Neural progenitor cell (in vitro differentiated cells): ENCODE measurements at regions not wholly inside any gene's neighbourhood (a gene's known extent, or its start where the extent isn't known, plus 50 kb on each side); places are given as distances from the start of the nearest gene placed in this dataset.

Experiments used
- DNase-seq: peaks from one replicate; pipeline ENCODE4 v3.0.0-alpha.2; 2016; ENCODE audit warnings: low spot score
- H2AFZ ChIP-seq: fragments of 200-600 bp; sonication (generic); replicated peaks from 2 replicates; pipeline ENCODE4 v1.6.1; 2016; ENCODE audit warnings: antibody characterized with exemption
- H3F3A ChIP-seq: fragments of 200-600 bp; sonication (generic); 2 replicates; pipeline ENCODE4 v1.6.1; 2016; ENCODE audit warnings: antibody characterized with exemption, low read depth
- H3K27ac ChIP-seq: fragments of 200-600 bp; sonication (generic); 2 replicates; pipeline ENCODE4 v1.5.1; 2016; ENCODE audit warnings: mild to moderate bottlenecking
- H3K27me3 ChIP-seq: fragments of 200-600 bp; sonication (generic); 2 replicates; pipeline ENCODE4 v1.6.1; 2016; ENCODE audit warnings: mild to moderate bottlenecking, moderate library complexity
- H3K36me3 ChIP-seq: fragments of 200-600 bp; sonication (generic); 2 replicates; pipeline ENCODE4 v1.5.1; 2016
- H3K4me1 ChIP-seq: fragments of 200-600 bp; sonication (generic); 2 replicates; pipeline ENCODE4 v1.6.1; 2016; ENCODE audit warnings: mixed run types
- H3K4me2 ChIP-seq: fragments of 200-600 bp; sonication (generic); 2 replicates; pipeline ENCODE4 v1.6.1; 2016
- H3K4me3 ChIP-seq: fragments of 200-600 bp; sonication (generic); 2 replicates; pipeline ENCODE4 v1.5.1; 2016
- H3K79me2 ChIP-seq: fragments of 200-600 bp; sonication (generic); 2 replicates; pipeline ENCODE4 v1.6.1; 2016; ENCODE audit warnings: low read depth
- H3K9ac ChIP-seq: fragments of 200-600 bp; sonication (generic); 2 replicates; pipeline ENCODE4 v1.6.1; 2016
- H3K9me3 ChIP-seq: fragments of 200-600 bp; sonication (generic); 2 replicates; pipeline ENCODE4 v1.5.1; 2016; ENCODE audit warnings: low read depth
- H4K20me1 ChIP-seq: fragments of 200-600 bp; sonication (generic); 2 replicates; pipeline ENCODE4 v1.6.1; 2016; ENCODE audit warnings: low read depth
- H3K27ac Mint-ChIP-seq: 3 replicates; pipeline ENCODE4 v1.8.0; 2021; ENCODE audit warnings: mixed read lengths
- H3K27me3 Mint-ChIP-seq: 2 replicates; pipeline ENCODE4 v1.8.0; 2022; ENCODE audit warnings: low read depth, mild to moderate bottlenecking, inconsistent platforms, moderate library complexity, mixed read lengths; ENCODE audit not compliant: insufficient read depth
- H3K36me3 Mint-ChIP-seq: 3 replicates; pipeline ENCODE4 v1.8.0; 2021; ENCODE audit warnings: mixed read lengths
- H3K4me1 Mint-ChIP-seq: 3 replicates; pipeline ENCODE4 v1.8.0; 2021; ENCODE audit warnings: mixed read lengths
- H3K4me3 Mint-ChIP-seq: 3 replicates; pipeline ENCODE4 v1.8.0; 2021; ENCODE audit warnings: mild to moderate bottlenecking, moderate library complexity, mixed read lengths
- H3K9me3 Mint-ChIP-seq: 3 replicates; pipeline ENCODE4 v1.8.0; 2020; ENCODE audit warnings: mixed read lengths
- CTCF ChIP-seq: fragments of 200-600 bp; sonication (generic); IDR thresholded peaks from 2 replicates; pipeline ENCODE4 v1.5.1; 2017; ENCODE audit warnings: antibody characterized with exemption, mild to moderate bottlenecking
- EZH2 ChIP-seq: fragments of 200-600 bp; sonication (generic); IDR thresholded peaks from 2 replicates; pipeline ENCODE4 v1.6.1; 2017; ENCODE audit warnings: antibody characterized with exemption, mild to moderate bottlenecking, moderate library complexity
- EZH2phosphoT487 ChIP-seq: fragments of 200-600 bp; sonication (generic); IDR thresholded peaks from 2 replicates; pipeline ENCODE4 v1.6.1; 2017; ENCODE audit warnings: antibody characterized with exemption

- Mint-ChIP-seq H3K27me3 (peaks cover 2% of the 10 kb centered on the region), H3K4me3 (no peak overlapping the region), H3K9me3 (no peaks in the 10 kb centered on the region), H3K4me1 (no peaks in the 10 kb centered on the region), H3K36me3 (no peaks in the 10 kb centered on the region), H3K27ac (no peak overlapping the region)
- Histone ChIP-seq H3K36me3 (no peaks in the 10 kb centered on the region), H3K9ac (no peak overlapping the region), H3K4me2 (no peak overlapping the region), H3K27ac (no peak overlapping the region), H3K27me3 (no peaks in the 10 kb centered on the region), H3K4me3 (no peak overlapping the region), H3K79me2 (no peaks in the 10 kb centered on the region), H2AFZ (no peak overlapping the region), H3F3A (no peaks in the 10 kb centered on the region), H3K4me1 (peaks cover 7% of the 10 kb centered on the region), H3K9me3 (no peaks in the 10 kb centered on the region), H4K20me1 (no peaks in the 10 kb centered on the region)
- no peak for DNase-seq
- TF ChIP-seq EZH2phosphoT487 (no peak), CTCF (no peak), EZH2 (no peak)
Measured at GRCh38 chr2:238557431-238557830, 130.7 kb downstream of the ASB1 start.

GRCh38 chr2:238557936-238558335, 131.2 kb downstream of the ASB1 start:
- TF ChIP-seq CTCF, result no peak
- TF ChIP-seq EZH2, result no peak
- no peak for TF ChIP-seq EZH2phosphoT487
- Histone ChIP-seq H3K4me3 (no peak overlapping the region), H3K4me1 (peaks cover 7% of the 10 kb centered on the region), H3K9ac (no peak overlapping the region), H3K27me3 (no peaks in the 10 kb centered on the region), H2AFZ (no peak overlapping the region), H4K20me1 (no peaks in the 10 kb centered on the region), H3K4me2 (no peak overlapping the region), H3K27ac (no peak overlapping the region), H3K36me3 (no peaks in the 10 kb centered on the region), H3K9me3 (no peaks in the 10 kb centered on the region), H3F3A (no peaks in the 10 kb centered on the region), H3K79me2 (no peaks in the 10 kb centered on the region)
- H3K27me3 Mint-ChIP-seq, result peaks cover 2% of the 10 kb centered on the region
- H3K4me1 Mint-ChIP-seq, result no peaks in the 10 kb centered on the region
- DNase-seq, result no peak
- no peak overlapping the region for H3K4me3 Mint-ChIP-seq
- H3K36me3 Mint-ChIP-seq, result no peaks in the 10 kb centered on the region
- no peaks in the 10 kb centered on the region for H3K9me3 Mint-ChIP-seq
- H3K27ac Mint-ChIP-seq, result no peak overlapping the region

GRCh38 chr2:238558456-238559099, 131.9 kb downstream of the ASB1 start:
- Histone ChIP-seq H2AFZ (no peak overlapping the region), H3K27ac (no peak overlapping the region), H3K4me3 (no peak overlapping the region), H4K20me1 (no peaks in the 10 kb centered on the region), H3K4me2 (no peak overlapping the region), H3K9ac (no peak overlapping the region), H3K36me3 (no peaks in the 10 kb centered on the region), H3K4me1 (peaks cover 7% of the 10 kb centered on the region), H3F3A (no peaks in the 10 kb centered on the region), H3K79me2 (no peaks in the 10 kb centered on the region), H3K9me3 (no peaks in the 10 kb centered on the region), H3K27me3 (no peaks in the 10 kb centered on the region)
- TF ChIP-seq EZH2phosphoT487 (no peak), EZH2 (no peak), CTCF (no peak)
- H3K27ac Mint-ChIP-seq, result no peak overlapping the region
- no peaks in the 10 kb centered on the region for H3K9me3 Mint-ChIP-seq
- no peak for DNase-seq
- no peaks in the 10 kb centered on the region for H3K4me1 Mint-ChIP-seq
- H3K27me3 Mint-ChIP-seq, result peaks cover 2% of the 10 kb centered on the region
- no peak overlapping the region for H3K4me3 Mint-ChIP-seq
- H3K36me3 Mint-ChIP-seq, result no peaks in the 10 kb centered on the region
